B cell (primary cell): ENCODE measurements at regions not wholly inside any gene's neighbourhood (a gene's known extent, or its start where the extent isn't known, plus 50 kb on each side); places are given as distances from the start of the nearest gene placed in this dataset.

Source experiments
- ATAC-seq: fragments of 200-7000 bp; cut with Tn5 transposase; one replicate; pipeline ENCODE4 v1.10.0; 2021; ENCODE audit warnings: low read depth, mild to moderate bottlenecking, moderate number of reproducible peaks, moderate library complexity
- CTCF ChIA-PET: fragments of 350-600 bp; sonication (Branson Sonifier 250); formaldehyde crosslinking; loops from one replicate; lab custom pipeline; 2021; ENCODE audit warnings: antibody characterized with exemption, inconsistent platforms; lab: Charles Lee
- POLR2A ChIA-PET: fragments of 350-600 bp; sonication (Branson Sonifier 250); formaldehyde crosslinking; loops from one replicate; lab custom pipeline; 2021; ENCODE audit warnings: antibody characterized with exemption; lab: Charles Lee
- DNase-seq: peaks from one replicate; pipeline ENCODE4 v3.0.0; 2013
- H2AFZ ChIP-seq: 2 replicates; pipeline ENCODE4 v1.6.1; 2012; ENCODE audit warnings: mild to moderate bottlenecking, low read depth, low read length; ENCODE audit not compliant: insufficient read depth, poor library complexity, severe bottlenecking
- H3K27ac ChIP-seq, 2 donors: 1 replicate in 1 of 2; 2 replicates in 1 of 2; pipeline ENCODE4 v1.5.1; 2012 to 2013; ENCODE audit warnings: low read length in 2 of 2, mild to moderate bottlenecking in 2 of 2, moderate library complexity in 1 of 2
- H3K27me3 ChIP-seq, 4 experiments: fragments of 200-600 bp in 1 of 4; sonication (generic) in 1 of 4; replicated peaks in 1 of 4; 1 replicate in 2 of 4; 2 replicates in 2 of 4; pipeline versions ENCODE4 v1.6.1 to v1.7.0; 2013 to 2016; ENCODE audit warnings: low read length in 3 of 4, mild to moderate bottlenecking in 2 of 4, mixed read lengths in 1 of 4, moderate library complexity in 1 of 4; ENCODE audit not compliant: insufficient read depth in 4 of 4, control insufficient read depth in 3 of 4; ENCODE audit errors: control extremely low read depth in 1 of 4
- H3K36me3 ChIP-seq, 2 experiments: replicated peaks in 1 of 2; 1 replicate in 1 of 2; 2 replicates in 1 of 2; pipeline versions ENCODE4 v1.6.1 to v1.7.1; 2013; ENCODE audit warnings: low read length in 1 of 2; ENCODE audit not compliant: insufficient read depth in 2 of 2, control insufficient read depth in 1 of 2; ENCODE audit errors: control extremely low read depth in 1 of 2, extremely low read depth in 1 of 2
- H3K4me1 ChIP-seq, 2 donors: fragments of 200-600 bp in 1 of 2; sonication (generic) in 1 of 2; 1 replicate in 1 of 2; 2 replicates in 1 of 2; pipeline versions ENCODE4 v1.5.1 to v1.6.1; 2013 to 2017; ENCODE audit warnings: low read length in 2 of 2; ENCODE audit not compliant: control insufficient read depth in 2 of 2, insufficient read depth in 2 of 2
- H3K4me2 ChIP-seq: replicated peaks from 2 replicates; pipeline ENCODE3; 2012; ENCODE audit warnings: mild to moderate bottlenecking, low read depth, low read length; ENCODE audit not compliant: poor library complexity, severe bottlenecking
- H3K4me3 ChIP-seq, 5 experiments: fragments of 200-600 bp in 1 of 5; sonication (generic) in 1 of 5; 1 replicate in 3 of 5; 2 replicates in 2 of 5; pipeline versions ENCODE4 v1.5.1 to v1.7.0; 2011 to 2016; ENCODE audit warnings: low read length in 4 of 5, mild to moderate bottlenecking in 4 of 5, low read depth in 2 of 5, control low read depth in 1 of 5, moderate library complexity in 1 of 5; ENCODE audit not compliant: insufficient read depth in 1 of 5; ENCODE audit errors: control extremely low read depth in 1 of 5, extremely low read depth in 1 of 5
- H3K79me2 ChIP-seq: fragments of 200-600 bp; sonication (generic); one replicate; pipeline ENCODE4 v1.6.0; 2016; ENCODE audit warnings: low read length; ENCODE audit not compliant: control insufficient read depth, insufficient read depth
- H3K9ac ChIP-seq: fragments of 200-600 bp; sonication (generic); 2 replicates; pipeline ENCODE4 v1.6.1; 2017; ENCODE audit warnings: mild to moderate bottlenecking, low read length, moderate library complexity
- H3K9me3 ChIP-seq, 3 donors: one replicate each; pipeline versions ENCODE4 v1.6.1 to v1.7.1; 2013; ENCODE audit warnings: low read length in 2 of 3; ENCODE audit not compliant: control insufficient read depth in 2 of 3, insufficient read depth in 1 of 3; ENCODE audit errors: control extremely low read depth in 1 of 3
- H4K20me1 ChIP-seq: 2 replicates; pipeline ENCODE4 v1.6.0; 2012; ENCODE audit warnings: mild to moderate bottlenecking, low read length; ENCODE audit not compliant: insufficient read depth, control insufficient read depth, poor library complexity, severe bottlenecking
- H3K27ac Mint-ChIP-seq: one replicate; pipeline ENCODE4 v1.8.0; 2021; ENCODE audit warnings: mixed read lengths
- H3K27me3 Mint-ChIP-seq: one replicate; pipeline ENCODE4 v1.8.0; 2021; ENCODE audit warnings: mixed read lengths
- H3K4me1 Mint-ChIP-seq: one replicate; pipeline ENCODE4 v1.8.0; 2021; ENCODE audit warnings: mixed read lengths
- H3K4me3 Mint-ChIP-seq: one replicate; pipeline ENCODE4 v1.8.0; 2021; ENCODE audit warnings: mixed read lengths
- H3K9me3 Mint-ChIP-seq: one replicate; pipeline ENCODE4 v1.8.0; 2022; ENCODE audit warnings: mixed read lengths; ENCODE audit not compliant: insufficient read depth
- EZH2 ChIP-seq: IDR thresholded peaks from 2 replicates; pipeline ENCODE4 v1.6.1; 2012; ENCODE audit warnings: borderline replicate concordance, low read depth, mild to moderate bottlenecking, moderate library complexity, low read length; ENCODE audit not compliant: insufficient read depth, poor library complexity, severe bottlenecking
- WGBS: methylation state at CpG from one replicate; pipeline ENCODE4 v1.1.5; 2013; ENCODE audit warnings: missing lambda C conversion rate; ENCODE audit not compliant: insufficient coverage; 5-methylcytosine and 5-hydroxymethylcytosine counted together
- intact Hi-C: fragments of 100-400 bp; cut with micrococcal nuclease; formaldehyde crosslinking; loops from one replicate; pipeline ENCODE4 v1.10.0; 2022
- TF ChIP-seq, protein P1 (sequence below): fragments of 200-600 bp; IDR thresholded peaks from one replicate; pipeline ENCODE4 v1.8.0; 2022; ENCODE audit warnings: antibody characterized with exemption, mild to moderate bottlenecking

DNA sequence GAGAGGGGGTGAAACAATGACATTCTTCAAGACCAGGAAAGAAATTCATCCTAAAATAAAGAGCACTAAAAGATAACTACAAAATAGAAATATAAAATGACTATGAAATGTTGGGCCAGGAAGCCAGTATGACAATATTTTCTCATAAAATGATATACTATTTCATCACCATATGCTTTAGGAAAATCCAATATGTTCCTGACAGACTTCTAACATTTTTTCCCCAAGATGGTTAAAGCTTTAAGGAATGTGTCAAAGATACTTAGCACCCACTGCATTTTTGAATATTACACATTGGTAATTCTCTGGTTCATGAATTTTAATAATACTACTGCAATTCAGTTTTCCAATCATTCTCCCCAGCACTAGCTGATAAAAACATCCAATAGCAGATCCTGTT, 87.7 kb upstream of the PLEKHG7 start:
- Histone ChIP-seq H3K4me3 (no peak overlapping the region), H3K36me3 (no peaks in the 10 kb centered on the region), H3K4me1 (no peaks in the 10 kb centered on the region), H4K20me1 (no peaks in the 10 kb centered on the region), H3K4me2 (no peak overlapping the region), H3K9ac (no peak overlapping the region), H3K9me3 (no peaks in the 10 kb centered on the region), H3K27me3 (no peaks in the 10 kb centered on the region), H2AFZ (no peak overlapping the region), H3K27ac (no peak overlapping the region), H3K79me2 (no peaks in the 10 kb centered on the region)
- CTCF ChIA-PET, result interaction anchor here (1.2 to 1.6 kb wide), 2 partner anchors 11 to 1233 kb away, joined by 3 to 6 read pairs; no protein-coding TSS in a partner anchor
- POLR2A ChIA-PET, result no interaction called here
- no peaks in the 10 kb centered on the region for H3K4me1 Mint-ChIP-seq
- TF ChIP-seq EZH2, result no peak
- TF ChIP-seq, protein P1, sequence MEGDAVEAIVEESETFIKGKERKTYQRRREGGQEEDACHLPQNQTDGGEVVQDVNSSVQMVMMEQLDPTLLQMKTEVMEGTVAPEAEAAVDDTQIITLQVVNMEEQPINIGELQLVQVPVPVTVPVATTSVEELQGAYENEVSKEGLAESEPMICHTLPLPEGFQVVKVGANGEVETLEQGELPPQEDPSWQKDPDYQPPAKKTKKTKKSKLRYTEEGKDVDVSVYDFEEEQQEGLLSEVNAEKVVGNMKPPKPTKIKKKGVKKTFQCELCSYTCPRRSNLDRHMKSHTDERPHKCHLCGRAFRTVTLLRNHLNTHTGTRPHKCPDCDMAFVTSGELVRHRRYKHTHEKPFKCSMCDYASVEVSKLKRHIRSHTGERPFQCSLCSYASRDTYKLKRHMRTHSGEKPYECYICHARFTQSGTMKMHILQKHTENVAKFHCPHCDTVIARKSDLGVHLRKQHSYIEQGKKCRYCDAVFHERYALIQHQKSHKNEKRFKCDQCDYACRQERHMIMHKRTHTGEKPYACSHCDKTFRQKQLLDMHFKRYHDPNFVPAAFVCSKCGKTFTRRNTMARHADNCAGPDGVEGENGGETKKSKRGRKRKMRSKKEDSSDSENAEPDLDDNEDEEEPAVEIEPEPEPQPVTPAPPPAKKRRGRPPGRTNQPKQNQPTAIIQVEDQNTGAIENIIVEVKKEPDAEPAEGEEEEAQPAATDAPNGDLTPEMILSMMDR, result no peak
- no peak overlapping the region for H3K4me3 Mint-ChIP-seq
- H3K27me3 Mint-ChIP-seq, result no peaks in the 10 kb centered on the region
- no peak overlapping the region for H3K27ac Mint-ChIP-seq
- DNase-seq, result no peak
- intact Hi-C loops, result no loop called here
- H3K9me3 Mint-ChIP-seq, result no peaks in the 10 kb centered on the region
- ATAC-seq, result no peak

DNA sequence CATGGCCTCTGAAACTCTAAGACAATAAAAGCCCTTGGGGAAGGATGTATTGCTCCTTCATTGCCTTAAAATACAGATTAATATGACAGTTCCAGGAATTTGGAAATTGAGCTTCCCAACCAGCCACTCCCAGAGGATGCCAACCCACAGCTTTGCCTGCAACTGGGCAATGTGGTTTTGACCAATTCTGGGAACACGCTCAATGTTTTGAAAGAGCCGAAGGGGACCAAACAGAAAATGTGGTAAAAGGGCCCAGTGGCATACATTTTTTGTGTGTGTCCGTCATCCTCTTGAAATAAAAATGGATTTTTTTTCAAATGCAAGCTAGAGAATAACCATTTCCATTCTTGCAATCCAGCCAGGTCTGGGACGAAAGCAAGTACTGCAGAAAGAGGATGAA, 88.3 kb upstream of the PLEKHG7 start:
- Histone ChIP-seq H2AFZ (no peak overlapping the region), H3K4me3 (no peak overlapping the region), H4K20me1 (no peaks in the 10 kb centered on the region), H3K4me2 (no peak overlapping the region), H3K27me3 (no peaks in the 10 kb centered on the region), H3K27ac (no peak overlapping the region), H3K9ac (no peak overlapping the region), H3K4me1 (no peaks in the 10 kb centered on the region), H3K9me3 (no peaks in the 10 kb centered on the region), H3K36me3 (no peaks in the 10 kb centered on the region), H3K79me2 (no peaks in the 10 kb centered on the region)
- CTCF ChIA-PET, result no interaction called here
- intact Hi-C loops, result no loop called here
- H3K27me3 Mint-ChIP-seq, result no peaks in the 10 kb centered on the region
- H3K9me3 Mint-ChIP-seq, result no peaks in the 10 kb centered on the region
- ATAC-seq (no peak), DNase-seq (no peak)
- WGBS, result 100% methylated on average over 3 of the region's 4 CpGs
- H3K27ac Mint-ChIP-seq, result no peak overlapping the region
- POLR2A ChIA-PET, result no interaction called here
- no peak for TF ChIP-seq EZH2
- H3K4me1 Mint-ChIP-seq, result no peaks in the 10 kb centered on the region
- H3K4me3 Mint-ChIP-seq, result no peak overlapping the region
